Activated CD8-positive, alpha-beta memory T cell treated with anti-CD3 and anti-CD28 coated beads for 24 hours (primary cell): ENCODE measurements at regions not wholly inside any gene's neighbourhood (a gene's known extent, or its start where the extent isn't known, plus 50 kb on each side); places are given as distances from the start of the nearest gene placed in this dataset.
"Not testable (repeated sequence)": the region's sequence is repeated elsewhere in the genome, so short reads cannot be mapped to it uniquely, and the experiment has no call there.

Experiments
- DNase-seq: peaks from one replicate; pipeline ENCODE4 v3.0.0-alpha.2; 2020

DNA sequence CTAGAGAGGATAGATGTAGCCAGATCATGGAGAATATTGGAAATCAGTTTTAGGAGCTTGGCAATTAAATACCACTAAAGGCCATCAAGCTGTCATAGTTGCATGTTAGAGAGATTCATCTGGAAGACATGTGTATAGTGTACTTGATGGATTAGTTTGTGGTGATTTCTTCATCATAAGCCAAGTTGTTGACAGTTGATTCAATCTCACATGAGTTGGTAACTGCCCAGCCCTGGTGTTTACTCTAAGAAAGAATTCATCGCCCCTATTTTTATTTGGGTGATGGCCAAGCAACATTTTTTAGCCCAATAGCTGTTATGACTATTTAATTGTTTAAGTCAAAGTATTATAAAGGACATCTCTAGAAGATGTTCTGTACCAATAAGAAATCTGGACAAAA lies 737.6 kb downstream of the PLA2G4A start:
- DNase-seq = no peak

DNA sequence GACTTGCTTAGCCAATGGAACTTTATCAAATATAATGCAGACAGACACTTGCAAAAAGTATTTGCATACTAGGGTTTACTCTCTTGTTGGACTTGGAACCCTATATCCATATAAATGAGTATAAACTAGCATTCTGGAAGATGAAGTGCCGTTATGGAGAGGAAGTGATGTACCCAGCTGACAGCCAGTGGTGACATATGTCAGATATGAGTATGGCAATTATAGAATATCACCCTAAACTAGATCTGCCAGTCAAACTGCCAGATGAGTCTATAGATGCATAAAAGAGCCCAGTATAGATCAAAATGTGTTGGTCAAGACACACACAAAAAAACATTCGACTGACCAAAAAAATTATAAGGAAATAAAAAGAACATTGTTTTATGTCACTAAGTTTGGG lies 739.3 kb downstream of the PLA2G4A start:
- DNase-seq = no peak

DNA sequence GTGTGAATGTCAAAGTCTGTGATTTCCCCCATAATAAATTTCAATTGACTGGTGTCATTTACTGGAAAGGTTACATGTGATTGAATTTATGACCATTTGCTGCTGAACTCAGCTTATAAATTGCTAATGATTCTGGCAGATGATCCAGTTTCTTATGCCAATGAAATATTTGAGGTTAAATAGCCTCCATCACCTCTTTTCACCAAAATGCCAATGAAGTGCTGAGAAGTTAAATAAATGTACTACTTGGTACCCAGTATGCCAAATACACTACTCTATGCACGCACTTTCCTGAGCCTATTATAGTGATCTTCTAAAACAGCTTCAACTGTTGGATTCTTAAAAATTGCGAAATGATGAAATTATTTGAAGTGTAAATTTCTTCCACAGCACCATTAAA lies 741.4 kb downstream of the PLA2G4A start:
- no peak for DNase-seq

DNA sequence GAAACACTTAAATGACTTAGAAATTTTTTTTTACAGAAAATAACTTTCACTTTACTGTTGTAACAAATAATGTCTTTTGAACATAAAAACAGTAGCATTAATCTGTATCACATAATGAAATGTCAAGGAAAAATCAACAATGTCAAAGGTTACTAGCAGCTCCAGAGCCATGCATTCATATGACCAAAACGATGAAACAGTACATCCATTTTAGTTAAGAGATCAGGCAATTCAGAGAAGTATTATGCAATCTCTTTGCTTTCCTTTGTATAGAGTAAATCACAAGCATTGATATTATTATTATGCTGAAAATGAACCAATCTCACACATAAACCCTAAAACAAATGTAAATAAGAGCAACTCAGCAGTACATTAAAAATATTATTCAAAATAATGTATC lies 748.9 kb downstream of the PLA2G4A start:
- DNase-seq = no peak

DNA sequence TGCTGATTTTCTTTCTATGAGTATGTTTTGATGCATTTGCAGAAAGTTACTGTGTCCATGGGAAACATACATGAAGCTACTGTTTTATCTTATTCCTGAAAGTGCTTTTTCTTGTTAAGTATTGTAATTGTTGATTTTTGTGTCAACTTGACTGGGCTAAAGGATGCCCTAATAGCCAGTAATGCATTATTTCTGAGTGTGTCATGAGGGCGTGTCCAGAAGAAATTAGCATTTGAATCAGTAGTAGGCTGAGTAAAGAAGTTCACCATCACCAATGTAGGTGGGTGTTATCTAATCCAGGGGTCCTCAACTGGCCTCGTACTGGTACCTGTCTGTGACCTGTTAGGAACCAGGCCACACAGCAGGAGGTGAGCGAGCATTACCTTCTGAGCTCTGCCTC lies 760.2 kb downstream of the PLA2G4A start:
- no peak for DNase-seq

DNA sequence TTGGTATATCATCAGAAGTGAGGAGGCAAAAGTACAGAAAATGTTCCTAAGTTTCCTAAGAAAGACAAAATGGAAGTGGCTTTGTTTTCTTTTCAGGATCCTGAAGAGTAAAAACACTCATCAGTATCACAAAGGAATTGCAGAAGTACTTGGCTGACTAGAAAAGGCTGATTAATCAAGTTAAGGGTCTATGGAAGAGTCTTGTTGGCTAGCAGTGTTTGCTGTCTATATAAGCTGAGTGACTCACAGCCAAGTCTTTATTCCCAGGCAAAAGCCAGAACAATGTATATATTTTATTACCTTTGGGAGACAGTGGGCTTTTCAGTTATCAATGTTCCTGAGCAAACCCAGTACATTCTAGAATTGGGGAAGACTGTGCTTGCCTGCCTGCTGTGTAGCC lies 777.0 kb downstream of the PLA2G4A start:
- no peak for DNase-seq

DNA sequence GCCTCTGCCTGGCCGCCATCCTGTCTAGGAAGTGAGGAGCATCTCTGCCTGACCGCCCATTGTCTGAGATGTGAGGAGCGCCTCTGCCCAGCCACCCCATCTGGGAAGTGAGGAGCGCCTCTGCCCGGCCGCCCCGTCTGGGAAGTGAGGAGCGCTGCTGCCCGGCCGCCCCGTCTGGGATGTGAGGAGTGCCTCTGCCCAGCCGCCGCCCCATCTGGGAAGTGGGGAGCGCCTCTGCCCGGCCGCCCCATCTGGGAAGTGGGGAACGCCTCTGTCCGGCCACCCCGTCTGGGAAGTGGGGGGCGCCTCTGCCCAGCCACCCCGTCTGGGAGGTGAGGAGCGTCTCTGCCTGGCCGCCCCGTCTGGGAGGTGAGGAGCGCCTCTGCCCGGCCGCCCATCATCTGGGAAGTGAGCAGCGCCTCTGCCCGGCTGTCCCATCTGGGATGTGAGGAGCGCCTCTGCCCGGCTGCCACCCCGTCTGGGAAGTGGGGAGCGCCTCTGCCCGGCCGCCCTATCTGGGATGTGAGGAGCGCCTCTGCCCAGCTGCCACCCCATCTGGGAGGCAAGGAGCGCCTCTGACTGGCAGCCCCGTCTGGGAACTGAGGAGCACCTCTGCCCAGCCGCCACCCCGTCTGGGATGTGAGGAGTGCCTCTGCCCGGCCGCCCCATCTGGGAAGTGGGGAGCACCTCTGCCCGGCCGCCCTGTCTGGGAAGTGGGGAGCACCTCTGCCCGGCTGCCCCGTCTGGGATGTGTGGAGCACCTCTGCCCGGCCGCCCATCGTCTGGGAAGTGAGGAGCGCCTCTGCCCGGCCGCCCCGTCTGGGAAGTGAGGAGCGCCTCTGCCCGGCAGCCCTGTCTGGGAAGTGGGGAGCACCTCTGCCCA lies 787.3 kb downstream of the PLA2G4A start:
- DNase-seq = not testable (repeated sequence)

DNA sequence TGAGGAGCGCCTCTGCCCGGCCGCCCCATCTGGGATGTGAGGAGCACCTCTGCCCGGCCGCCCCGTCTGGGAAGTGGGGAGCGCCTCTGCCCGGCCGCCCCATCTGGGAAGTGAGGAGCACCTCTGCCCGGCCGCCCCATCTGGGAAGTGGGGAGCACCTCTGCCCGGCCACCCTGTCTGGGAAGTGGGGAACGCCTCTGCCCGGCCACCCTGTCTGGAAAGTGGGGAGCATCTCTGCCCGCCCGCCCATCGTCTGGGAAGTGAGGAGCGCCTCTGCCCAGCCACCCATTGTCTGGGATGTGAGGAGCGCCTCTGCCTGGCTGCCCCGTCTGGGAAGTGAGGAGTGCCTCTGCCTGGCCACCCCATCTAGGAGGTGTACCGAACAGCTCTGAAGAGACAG lies 788.1 kb downstream of the PLA2G4A start:
- DNase-seq = not testable (repeated sequence)

DNA sequence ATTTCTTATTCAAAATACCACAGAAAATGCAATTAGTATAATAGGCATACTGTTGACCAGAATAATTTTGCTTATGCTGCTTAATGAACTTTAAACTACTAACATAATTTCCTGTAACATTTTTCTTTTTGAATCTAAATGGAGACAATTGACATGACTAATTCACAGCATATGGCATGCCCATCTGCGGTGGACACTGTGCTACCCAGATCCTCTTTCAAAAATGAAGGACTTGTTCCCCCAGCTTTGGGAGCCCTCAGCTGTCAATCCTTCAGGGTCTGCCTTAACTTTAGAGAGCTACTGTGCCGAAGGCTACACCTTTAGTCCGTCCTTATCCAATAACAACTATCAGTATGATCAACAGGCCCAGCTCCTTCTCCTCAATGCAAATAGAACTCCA lies 789.0 kb downstream of the PLA2G4A start:
- DNase-seq = no peak

DNA sequence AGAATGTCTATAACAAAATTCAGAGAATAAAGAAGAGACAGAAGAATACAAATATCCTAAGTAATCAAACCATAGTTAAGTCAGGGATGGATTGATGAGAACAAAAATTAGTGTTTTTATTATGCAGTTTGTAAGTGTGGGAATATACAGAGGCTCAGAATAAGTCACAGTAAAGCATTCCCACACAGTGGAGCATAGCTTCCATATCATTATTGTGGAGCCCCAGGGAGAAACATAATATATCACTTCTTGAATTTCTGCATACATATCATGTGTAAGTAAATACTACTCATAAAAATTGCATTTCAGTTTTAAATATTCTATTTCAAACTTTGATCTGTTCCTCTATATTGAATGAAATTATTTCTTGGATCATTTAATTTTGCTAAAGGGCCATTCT lies 790.4 kb downstream of the PLA2G4A start:
- no peak for DNase-seq

DNA sequence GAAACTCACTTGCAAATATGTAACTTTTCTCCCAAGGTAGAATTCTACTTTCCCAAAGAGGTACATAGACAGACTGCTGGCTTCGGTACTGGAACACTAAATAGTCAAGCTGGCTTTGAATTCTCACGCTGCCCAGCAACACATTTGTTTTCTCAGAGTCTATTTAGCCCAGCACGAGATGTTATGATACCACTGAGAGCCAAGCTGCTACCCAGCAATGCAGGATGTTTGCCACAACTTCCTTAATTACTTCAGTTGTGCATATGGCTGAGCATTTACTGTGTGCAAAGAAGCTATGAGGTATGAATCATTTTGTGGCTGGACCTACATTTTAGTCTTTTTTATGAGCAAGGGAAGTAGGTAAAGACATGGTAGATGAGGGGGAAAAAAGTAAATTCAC lies 793.2 kb downstream of the PLA2G4A start:
- DNase-seq = no peak

DNA sequence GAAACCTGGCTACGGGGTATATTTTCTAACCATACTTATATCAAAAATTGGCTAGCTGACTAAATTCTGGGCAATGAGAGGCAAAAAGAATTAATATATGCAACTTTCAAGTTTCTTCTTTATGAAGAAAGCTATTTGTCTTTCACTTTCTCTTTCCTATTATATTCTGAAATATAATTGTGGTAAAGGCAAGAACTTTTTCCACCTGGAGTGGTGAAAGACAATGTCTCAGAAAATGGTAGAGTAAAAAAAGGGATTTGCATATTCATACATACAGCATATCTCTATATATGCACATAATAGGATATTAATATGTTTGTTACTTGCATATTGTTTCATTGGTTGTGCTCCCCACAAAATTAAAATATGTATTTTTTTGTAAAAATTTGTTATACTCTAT lies 793.8 kb downstream of the PLA2G4A start:
- DNase-seq = no peak

DNA sequence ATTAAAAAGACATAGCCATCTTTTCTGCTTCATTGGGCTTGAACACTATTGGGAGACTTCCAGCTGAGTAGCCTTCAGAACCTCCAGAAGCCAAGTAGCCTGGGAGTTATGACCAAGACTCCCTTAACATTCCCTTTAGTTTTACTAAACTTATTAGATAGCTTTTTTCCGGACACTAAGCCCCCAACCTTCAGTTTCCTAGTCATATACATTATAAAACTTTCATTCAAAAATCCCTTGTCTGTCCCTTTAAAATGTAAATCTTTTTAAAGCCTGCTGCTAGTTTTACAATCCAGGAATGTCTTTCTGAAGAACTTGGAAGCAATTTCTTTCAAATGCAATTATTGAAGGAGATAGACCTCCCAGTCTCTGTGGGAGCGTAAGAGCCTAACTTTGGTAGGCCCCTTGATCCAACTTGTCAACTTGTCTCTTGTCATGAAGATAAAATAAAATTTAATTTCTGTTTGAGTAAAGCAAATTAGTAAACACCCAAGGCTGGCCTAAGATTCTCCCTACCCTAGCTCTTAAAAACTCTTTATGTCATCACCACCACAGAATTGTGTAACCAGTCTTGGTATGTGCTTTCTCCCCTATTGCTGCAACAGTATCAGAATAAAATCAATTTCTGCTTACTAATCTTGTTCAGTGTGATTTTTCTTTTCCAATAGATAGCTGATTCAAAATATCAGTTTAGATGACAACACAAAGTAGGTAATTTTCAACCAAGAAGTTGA lies 796.2 kb downstream of the PLA2G4A start:
- DNase-seq = no peak

DNA sequence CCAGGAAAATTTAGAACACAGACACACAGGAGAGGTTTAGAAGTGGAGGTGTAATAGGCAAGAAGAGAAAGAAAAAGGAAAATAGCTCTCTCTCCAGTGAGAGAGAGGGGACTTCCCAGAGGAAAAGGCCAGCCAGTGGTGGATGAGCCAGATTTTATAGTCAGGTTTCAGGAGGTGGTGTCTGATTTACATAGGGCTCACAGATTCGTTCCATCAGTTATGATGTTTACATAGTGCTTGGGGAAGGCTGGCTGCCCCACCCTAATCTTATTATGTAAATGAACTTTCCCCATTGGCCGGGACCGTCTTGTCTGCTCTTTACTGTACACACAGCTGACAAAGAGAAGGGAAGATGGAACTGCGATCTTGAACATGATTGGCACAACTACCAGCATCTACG lies 797.3 kb downstream of the PLA2G4A start:
- DNase-seq = no peak

DNA sequence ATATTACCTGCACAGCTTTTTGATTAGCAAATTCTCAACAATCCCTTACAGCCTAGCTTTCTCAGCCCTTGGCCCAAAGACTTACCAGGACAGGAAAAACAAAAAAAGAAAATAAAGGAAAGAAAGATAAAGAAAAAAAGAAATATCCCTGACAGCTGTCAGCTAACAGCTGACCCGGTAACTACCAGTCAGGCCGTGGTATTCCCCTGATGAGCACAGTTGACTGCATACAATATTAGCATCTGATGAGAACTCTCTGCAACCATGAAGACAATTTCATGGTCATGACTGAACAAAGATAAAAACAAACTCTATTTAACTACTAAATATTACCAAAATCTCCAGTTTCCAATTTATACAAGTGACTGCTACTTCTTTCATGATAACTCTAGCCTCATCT lies 798.8 kb downstream of the PLA2G4A start:
- DNase-seq = no peak

DNA sequence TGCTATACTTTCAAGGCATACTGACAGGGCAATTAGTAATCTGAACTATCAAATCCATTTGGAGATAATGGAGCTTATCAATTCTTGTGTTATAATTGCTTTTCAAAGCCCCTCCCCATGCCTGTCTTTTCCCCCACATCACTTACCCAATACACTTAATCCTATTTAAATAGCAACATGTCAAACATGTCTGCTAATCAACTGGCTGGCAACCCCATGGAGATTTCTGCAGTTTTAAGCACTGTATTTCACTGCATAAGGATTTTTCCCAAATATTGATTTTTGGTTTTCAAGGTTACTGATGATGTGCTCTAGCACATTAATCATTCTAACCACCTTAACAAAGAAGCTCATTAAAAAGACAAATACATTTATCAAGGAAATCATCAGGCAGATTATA lies 800.3 kb downstream of the PLA2G4A start:
- no peak for DNase-seq

DNA sequence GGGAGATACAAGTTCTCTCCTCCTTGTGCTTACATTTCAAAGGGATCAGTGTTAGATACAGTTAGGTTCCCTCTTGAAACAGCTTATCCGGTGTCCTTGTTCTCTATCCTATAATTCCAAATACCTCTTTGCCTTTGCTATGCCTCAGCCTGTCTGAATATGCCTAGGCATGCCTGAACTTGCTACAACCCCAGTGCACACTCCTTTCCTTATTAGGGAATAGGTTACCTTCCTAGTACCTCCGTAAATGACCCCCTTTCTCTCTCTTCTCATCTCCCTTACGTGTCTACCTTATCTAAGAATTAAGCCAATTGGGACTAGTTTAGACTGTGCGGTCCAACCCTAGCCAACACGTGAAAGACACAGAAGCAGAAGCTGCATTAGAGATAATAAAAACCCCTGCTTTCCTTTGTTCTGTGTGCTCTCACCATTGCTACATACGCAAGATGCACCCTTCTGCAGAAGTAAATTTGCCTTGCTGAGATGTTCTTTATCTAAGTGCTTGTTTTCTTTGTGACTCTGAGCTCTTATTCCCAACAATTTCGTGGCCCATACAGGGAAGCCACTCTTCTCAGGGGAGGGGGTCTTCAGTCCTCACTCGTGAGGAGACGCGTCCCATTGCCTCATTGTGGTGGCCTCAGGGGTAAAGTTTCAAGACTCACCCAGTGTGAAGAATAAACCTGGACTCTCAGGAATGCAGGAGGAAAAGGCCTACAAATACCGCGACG lies 802.1 kb downstream of the PLA2G4A start:
- no peak for DNase-seq

DNA sequence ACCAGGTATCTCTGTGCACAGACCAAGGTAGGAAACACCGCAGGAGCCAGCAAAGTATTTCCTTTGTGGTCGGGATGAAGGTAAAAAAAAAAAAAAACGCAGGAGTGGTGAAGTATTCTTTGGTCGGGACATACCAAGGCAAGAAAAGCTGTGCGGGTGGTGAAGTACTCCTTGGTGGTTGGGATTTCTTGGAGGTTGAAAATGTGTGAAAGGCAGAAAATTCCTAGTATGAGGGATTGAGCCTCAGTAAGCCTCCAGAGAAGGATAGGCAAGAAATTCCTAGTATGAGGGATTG lies 802.6 kb downstream of the PLA2G4A start:
- DNase-seq = no peak

DNA sequence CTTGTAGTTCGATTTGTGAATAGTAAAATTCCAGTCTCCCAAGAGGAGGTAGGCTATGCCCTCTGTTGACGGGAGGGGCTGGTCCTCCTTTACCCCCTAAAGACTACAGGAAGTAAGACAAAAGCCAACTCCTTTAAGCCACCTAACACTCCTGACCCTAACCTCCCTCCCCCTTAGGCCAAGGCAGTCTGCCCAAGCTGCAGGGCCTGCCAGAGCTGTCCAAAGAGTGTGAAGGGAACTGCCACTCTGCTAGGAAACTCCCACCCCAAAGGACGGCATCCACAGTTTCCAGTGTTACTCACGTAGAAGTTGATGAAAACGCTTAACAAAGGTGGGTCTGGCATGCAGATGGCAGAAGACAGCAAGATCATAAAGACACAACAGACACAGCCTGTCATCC lies 803.2 kb downstream of the PLA2G4A start:
- DNase-seq = no peak

DNA sequence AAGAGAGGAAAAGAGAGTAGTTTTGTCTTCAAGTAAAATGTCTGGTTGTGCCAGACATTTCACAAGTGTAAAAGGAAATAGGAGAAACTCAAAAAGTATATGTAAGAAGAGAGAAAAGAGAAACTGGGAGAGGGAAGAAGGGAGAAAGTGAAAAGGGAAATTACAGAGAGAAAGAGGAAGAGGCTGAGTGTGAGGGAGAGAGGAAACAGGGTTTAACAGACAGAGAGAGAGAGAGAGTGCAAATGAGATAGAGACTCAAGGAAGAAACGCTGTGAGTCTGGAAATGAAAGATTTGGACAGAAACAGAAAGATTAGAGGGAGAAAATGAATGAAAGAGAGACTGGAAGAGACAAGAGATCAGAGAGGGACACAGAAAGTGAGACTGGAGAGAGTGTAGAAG lies 806.2 kb downstream of the PLA2G4A start:
- no peak for DNase-seq

DNA sequence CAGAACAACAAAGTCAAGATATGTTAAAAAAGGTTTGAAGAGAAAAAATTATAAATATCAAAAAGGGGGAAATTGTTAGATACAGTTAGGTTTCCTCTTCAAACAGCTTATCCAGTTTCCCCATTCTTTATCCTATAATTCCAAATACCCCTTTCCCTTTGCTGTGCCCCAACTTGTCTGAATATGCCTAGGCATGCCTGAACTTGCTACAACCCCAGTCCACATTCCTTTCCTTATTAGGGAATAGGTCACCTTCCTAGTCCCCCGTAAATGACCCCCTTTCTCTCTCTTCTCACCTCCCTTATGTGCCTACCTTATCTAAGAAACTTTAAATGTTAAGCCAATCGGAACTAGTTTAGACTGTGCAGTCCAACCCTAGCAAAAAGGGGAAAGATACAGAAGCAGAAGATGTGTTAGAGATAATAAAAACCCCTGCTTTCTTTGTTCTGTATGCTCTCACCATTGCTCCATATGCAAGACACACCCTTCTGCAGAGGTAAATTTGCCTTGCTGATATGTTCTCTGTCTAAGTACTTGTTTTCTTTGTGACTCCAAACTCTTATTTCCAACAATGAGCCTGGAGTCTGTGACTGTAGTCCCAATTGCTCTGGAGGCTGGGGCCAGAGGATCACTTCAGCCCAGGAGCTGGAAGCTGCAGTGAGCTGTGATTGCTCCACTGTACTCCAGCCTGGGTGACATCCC lies 810.1 kb downstream of the PLA2G4A start:
- DNase-seq = no peak

DNA sequence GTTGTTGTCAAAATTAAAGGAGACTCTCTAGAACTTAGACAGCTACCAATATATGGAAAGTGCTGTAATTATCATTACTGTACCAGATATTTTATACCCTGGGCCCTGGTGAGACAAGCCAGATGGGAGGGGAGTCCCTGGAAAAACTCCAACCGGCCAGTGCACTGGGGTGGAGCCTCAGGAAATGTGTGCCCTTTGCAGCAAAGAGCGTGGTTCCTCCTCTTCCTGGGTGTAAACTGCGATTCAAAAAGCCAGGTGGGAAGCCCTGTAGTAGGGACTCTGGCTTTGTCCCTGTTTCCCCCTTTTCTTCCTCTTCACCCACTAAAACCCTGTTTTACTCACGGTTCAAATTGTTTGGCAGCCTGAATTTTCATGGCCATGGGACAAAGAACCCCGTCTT lies 812.3 kb downstream of the PLA2G4A start:
- DNase-seq = no peak

DNA sequence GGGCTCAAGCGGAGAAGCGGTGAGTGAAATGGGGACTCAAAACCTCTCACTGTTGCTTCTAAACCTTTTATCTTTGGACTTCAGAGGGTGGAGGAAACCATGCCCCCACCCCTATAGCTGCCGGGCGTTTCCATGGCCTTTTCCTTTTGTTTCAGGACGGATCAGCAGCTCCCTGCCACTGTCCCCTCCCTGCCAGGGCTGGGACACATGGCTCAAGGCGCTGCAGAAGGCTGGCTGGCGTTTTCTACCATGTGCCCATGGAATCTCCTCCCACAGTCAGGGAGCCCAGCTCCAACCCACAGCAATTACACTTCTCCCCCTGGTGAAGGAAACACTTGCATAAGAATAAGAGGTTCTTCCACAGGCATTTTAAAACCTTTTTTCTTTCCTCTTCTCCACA lies 812.7 kb downstream of the PLA2G4A start:
- no peak for DNase-seq
